GM21381 (cell line): ENCODE measurements at regions not wholly inside any gene's neighbourhood (a gene's known extent, or its start where the extent isn't known, plus 50 kb on each side); places are given as distances from the start of the nearest gene placed in this dataset.
"Not testable (repeated sequence)": the region's sequence is repeated elsewhere in the genome, so short reads cannot be mapped to it uniquely, and the experiment has no call there.

Experiments used
- ATAC-seq: cut with Tn5 transposase; IDR thresholded peaks from one replicate; pipeline ENCODE4 v1.9.1; 2021; ENCODE audit warnings: mild to moderate bottlenecking, moderate library complexity; ENCODE audit not compliant: unreplicated experiment

DNA sequence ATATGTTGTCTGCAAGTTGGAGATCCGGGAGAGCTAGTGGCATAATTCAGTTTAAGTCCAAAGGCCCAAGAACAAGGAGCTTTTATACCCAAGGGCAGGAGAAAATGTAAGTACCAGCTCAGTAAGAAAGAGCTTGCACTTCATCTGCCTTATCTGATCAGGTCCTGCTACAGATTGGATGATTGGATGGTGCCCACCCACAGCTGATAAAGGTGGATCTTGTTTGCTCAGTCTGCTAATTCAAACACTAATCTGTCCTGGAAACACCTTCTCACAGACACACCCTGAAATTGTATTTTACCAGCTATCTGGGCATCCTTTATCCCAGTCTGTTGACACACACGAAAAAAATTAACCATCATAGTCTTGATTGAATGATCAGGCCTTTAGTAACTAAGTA, 230.7 kb upstream of the SLC16A7 start:
- no peak for ATAC-seq

DNA sequence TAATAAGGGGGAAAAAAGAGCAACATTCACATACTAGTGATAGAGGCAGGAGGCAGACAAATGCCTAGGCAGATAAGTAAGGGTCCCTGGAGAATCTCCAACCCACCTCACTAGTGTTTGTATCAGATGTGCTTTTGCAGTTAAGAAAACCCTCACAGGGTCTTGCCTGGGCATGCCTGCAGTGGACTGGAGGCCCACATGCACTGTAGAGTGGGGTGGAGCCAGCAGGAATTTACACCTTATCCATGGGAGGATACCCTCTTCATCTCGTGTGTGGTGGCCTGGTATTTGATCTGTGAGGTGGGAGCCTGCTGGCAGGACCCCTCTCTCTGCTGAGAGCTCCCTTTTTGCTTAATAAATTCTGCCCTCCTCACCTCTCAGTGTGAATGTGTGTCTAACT, 238.0 kb upstream of the SLC16A7 start:
- ATAC-seq: no peak

DNA sequence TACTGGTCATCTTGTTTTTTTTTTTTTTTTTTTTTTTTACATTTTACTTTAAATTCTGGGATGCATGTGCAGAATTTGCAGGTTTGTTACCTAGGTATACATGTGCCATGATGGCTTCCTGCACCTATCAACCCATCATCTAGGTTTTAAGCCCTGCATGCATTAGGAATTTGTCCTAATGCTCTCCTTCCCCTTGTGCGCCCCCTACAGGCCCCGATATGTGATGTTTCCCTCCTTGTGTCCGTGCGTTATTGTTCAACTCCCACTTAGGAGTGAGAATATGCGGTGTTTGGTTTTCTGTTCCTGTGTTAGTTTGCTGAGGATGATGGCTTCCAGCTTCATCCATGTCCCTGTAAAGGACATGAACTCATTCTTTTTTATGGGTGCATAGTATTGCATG, 249.6 kb upstream of the SLC16A7 start:
- ATAC-seq: not testable (repeated sequence)

DNA sequence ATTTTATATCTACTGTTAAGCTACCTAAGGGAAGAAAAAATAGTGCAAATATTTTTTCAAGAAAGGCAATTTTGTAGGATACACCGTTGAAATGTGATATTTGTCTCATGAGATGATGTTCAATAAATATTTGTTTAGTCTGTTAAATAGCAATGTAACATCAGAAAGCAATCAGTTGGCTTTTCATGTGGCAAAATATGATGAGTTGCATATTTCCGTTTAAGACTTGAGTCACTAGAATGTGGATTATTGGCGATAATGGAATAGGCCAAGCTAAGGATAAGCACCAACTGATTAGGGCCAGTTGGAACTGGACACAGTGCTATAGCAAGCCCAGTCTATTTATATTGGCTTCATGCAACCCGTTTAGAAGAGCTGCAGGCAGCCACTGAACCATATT, 250.4 kb upstream of the SLC16A7 start:
- no peak for ATAC-seq

DNA sequence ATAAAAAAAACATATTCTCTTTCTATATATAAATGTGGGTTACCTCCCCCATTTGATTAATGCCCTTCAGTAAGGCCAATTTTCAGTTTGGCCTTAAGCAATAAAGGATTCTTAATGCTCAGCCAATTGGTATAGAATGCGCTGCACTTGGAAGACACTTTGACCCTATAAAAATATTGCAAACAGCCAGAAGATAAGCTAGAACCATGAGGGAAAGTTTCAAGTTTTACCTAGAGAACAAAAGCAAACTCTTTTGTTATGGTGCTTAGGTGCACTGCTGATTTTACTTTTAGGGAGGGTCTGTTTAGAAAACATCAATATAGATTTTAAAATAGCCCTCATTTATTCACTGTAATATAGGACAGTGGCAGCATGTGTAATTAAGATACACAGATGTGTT, 251.6 kb upstream of the SLC16A7 start:
- ATAC-seq: no peak

DNA sequence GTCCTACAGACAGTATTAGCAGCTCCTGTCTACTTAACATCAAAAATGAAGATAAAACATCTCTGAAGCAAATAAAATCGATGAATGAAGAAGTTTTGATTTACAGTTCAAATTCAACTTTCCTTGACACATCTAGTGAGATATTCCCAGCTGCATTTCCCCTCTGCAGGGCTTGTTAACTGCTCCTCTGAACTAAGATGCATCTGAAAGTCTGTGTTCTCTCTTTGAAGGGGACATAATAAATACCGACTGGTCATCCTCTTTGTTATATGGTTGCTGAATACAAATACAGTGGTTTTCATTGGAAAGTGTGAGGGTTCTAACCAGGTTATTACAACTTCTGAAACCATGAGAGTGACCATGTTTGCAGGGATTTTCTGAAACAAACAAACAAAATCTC, 266.4 kb upstream of the SLC16A7 start:
- ATAC-seq: no peak

DNA sequence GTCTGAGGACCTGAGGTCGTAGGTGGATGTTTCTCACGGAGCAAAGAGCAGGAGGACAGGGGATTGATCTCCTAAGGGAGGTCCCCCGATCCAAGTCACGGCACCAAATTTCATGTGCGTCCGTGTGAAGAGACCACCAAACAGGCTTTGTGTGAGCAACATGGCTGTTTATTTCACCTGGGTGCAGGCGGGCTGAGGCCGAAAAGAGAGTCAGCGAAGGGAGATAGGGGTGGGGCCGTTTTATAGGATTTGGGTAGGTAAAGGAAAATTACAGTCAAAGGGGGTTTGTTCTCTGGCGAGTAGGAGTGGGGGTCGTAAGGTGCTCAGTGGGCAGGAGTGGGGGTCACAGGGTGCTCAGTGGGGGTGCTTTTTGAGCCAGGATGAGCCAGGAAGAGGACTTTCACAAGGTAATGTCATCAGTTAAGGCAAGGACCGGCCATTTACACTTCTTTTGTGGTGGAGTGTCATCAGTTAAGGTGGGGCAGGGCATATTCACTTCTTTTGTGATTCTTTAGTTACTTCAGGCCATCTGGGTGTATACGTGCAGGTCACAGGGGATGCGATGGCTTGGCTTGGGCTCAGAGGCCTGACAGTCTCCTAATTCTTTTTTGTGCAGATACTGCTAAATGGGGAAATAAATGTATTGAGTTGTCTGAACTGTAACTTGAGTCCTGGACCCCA, 267.3 kb upstream of the SLC16A7 start:
- not testable (repeated sequence) for ATAC-seq

DNA sequence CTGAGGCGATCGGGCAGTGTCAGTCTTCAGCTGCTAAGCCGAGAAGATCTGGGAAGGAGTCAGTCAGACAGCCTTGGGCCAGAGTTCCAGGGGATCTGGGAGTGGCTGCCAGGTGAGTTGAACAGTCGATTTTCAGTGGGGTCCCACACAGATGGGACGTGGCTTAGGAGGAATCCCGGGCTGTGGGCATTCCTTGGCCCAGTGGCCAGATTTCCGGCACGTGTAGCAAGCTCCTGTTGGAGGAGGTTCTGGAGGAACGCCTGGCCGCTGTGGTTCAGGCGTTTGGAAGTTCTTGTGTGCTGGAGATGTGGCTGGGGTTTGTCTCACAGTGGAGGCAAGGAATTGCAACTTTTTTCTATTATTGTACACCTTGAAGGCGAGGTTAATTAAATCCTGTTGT, 269.4 kb upstream of the SLC16A7 start:
- not testable (repeated sequence) for ATAC-seq

DNA sequence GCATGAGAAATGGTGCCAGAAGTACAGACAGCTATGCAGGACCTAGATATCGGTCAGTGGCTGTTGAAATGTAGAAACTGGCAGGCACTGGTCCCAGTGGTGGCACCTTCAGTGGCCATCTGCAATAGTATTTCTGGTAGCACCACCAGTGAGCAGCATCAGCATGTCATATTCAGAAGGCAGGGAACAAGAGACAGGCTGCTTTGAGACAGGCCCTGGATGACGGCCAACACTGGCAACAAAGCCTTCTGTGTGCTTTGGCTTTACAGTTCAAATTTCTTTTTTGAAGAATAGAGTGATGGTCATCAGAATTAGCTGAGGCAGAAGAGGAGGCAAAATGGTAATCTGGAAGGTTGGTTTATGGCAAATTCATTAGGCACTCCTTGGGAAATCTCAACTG, 273.4 kb upstream of the SLC16A7 start:
- no peak for ATAC-seq

DNA sequence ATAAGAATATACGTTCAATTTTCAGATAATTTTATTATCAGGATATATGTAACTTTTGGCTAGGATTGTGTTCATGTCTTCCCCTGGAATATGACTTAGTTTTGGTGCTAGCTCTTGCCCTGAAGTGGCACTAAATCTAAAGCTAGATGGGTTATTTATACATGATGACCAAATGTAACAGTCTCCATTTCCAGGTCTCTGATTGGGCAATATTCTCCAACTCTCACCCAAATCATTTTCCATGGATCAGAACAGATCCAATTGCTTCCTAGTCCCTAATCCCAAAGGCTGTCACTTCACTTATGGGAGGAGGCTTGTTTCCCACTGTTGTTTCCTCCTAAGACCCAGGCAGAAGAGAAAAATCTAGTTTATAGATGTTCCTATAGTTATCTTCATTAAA, 274.6 kb upstream of the SLC16A7 start:
- ATAC-seq: no peak

DNA sequence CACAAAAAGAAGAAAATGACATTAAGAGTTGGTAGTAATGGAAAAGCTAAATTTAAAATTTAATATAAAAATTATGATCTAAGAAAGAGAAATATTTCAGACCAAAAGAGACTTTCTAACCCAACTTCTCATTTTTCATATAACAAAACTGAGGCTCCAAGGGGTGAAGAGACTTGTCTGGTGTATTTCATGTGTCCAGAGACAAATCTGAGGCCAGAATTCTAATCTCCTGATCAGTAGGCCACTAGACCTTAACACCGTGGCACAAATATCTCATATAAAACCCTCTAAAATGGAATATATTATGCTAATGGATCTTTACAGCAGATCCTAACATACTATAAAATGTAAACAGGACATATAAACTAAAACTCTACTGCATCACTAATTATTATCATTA, 275.7 kb upstream of the SLC16A7 start:
- no peak for ATAC-seq

DNA sequence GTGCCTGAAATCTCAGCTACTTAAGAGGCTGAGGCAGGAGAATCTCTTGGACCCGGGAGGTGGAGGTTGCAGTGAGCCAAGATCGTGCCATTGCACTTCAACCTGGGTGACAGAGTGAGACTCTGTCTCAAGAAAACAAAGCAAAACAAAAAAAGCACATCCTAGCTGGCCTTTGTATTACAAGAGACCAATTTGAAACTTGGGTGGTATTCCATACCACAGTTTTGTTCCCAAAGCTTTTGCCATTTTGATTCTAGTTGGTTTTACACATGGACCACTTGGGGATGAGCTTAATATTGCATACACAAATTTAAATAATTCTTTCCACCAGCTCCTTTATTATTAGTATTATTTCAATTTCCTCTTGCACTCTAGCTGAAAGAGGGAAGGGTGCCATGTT, 276.9 kb upstream of the SLC16A7 start:
- ATAC-seq: no peak

DNA sequence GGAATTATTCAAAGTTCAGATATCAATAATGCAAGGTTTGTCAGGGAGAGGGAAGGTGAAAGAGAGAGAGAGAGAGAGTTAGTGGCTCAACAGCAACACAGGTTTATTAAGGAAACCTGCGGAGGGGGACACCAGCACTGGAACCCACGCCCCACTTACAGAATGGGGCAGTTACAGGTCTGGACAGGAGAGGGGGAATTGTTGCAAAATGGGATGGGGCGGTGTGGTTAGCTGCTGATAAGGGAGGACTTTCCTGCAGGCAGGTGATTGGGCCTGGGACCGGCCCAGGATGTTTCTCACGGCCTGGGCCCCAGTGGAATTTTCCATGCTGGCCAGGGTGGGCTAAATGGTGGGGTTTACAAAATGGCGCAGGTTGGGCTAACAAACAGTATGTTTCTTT, 278.2 kb upstream of the SLC16A7 start:
- no peak for ATAC-seq

DNA sequence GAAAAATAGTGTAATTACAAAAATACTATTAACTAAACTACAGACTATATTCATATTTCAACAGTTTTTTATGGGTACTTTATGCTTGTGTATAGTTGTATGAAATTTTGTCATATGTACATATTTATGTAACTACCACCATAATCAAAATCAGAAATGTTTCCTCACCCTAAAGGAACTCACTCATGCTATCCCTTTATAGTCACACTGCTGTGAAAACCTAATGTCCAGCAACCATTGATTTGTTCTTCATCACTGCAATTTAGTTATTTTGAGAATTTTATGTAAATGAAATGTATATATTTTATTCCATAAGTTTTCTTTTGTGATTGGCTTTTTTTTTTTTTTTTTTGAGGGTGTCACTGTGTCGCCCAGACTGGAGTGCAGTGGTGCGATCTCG, 278.9 kb upstream of the SLC16A7 start:
- no peak for ATAC-seq

DNA sequence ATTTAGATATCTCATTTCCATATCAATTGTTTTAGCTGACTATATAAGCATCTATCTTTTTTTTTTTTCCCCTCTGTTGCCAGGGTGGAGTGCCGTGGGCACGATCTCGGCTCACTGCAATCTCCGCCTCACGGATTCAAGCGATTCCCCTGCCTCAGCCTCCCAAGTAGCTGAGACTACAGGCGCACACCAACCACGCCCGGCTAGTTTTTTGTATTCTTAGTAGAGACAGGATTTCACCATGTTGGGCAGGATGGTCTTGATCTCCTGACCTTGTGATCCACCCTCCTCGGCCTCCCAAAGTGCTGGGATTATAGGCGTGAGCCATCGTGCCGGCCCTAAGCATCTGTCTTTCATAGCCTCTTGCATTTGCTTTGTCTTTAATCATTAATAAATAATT, 279.5 kb upstream of the SLC16A7 start:
- ATAC-seq: not testable (repeated sequence)

DNA sequence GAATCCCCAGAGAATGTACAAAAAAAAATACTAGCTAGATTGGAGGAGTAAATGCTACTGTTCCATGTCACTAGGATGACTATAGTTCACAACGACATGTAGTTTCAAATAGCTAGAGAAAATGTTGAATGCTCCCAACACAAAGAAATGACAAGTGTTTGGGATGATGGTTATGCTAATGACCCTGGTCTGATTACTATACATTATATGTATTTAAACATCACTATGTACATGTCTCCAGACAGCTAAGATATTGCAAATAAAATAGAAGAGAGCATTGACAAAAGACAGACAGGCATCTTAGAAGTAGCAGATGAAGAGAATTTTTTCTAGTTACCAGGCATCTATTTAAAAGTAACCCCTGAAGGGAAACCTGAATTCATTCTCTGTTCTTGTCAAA, 281.6 kb upstream of the SLC16A7 start:
- no peak for ATAC-seq

DNA sequence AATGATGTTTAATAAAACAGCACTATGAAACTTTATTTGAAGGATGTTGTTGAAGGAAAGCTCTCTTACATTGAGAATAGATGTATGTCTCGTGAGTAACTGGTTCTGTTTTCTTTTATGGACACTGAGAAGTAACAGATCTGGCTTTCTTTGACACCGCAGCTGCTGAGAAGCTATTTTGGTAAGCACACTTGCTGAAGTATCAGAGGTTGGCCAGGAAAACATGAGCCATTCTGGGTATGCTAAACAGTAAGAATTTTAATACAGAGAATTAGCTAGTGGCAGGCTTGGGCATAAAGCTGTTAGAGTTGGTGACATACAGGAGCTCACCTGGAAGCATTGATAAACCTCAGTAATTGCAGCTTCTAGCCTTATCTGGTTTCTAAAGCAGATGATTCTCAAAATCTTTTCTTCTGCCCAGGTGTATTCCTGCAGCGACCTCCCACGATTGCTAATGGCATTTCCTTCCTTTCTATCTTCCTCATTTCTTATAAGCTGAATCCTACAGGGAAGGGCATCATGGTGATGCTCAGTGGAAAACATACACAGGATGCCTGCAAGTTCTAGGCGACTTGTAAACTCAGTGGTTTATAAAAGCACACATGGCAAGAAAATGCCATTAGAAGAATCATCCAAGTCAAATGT, 291.6 kb upstream of the SLC16A7 start:
- ATAC-seq: no peak

DNA sequence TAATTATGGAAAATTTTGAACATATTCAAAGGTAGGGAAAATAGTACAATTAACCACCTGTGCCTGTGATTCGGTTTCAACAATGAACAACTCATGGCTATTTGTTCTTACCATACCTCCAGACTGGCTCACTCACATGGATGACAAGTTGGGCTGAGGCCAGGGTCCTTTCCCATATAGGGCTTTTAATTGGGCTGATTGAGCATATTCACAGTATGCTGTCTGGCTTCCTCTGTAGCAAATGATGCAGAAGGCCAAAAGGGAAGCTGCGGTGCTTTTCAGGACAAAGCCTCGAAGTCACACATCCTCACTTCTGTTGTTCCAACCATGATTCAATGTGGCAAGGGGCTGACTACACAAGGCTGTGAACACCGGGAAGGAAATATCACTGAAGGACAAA, 297.5 kb upstream of the SLC16A7 start:
- ATAC-seq: no peak

DNA sequence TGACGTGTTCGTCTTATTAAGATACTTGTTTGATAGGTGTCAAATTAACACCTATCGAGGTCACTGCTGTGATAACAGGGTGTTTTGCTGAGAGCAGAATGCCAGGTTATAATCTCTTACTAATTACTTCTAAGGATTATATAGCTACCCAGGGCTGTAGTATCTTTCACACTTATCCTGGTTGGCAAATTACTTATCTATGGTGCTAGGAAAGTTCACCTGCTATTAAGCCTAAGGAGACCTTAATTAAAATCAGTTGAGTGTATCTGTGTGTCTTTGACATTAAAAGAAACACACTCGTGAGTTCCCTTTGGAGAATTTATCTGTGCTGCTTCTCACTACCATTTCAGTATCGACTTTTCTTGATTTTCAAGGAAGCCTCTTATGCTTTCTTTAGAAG, 301.6 kb upstream of the SLC16A7 start:
- ATAC-seq: no peak

DNA sequence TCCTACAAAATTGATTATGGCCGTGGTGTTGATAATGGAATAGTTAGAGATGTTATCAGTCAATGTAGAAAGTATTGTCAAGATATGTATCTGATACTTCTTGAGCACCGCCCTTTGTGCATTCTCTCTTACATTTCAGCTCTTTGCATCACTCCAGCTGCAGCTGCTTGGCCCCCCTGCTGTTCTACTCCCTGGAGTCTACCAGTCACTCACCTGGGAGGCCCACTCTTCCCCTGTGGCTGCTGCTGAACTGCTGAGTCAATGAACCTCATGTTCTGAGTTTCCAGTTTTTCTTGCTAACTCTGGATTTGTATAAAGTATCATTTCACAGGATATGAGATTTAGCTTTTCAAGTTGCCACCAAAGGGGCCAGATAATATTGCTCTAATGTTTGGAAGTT, 312.8 kb upstream of the SLC16A7 start:
- ATAC-seq: no peak

DNA sequence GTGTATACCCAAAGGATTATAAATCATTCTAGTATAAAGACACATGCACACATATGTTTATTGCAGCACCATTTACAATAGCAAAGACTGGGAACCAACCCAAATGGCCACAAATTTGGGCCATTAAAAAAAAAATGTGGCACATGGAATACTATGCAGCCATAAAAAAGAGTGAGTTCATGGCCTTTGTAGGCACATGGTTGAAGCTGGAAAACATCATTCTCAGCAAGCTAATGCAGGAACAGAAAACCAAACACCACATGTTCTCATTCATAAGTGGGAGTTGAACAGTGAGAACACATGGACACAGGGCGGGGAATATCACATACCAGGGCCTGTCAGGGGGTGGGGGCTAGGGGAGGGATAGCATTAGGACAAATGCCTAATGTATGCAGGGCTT, 322.3 kb upstream of the SLC16A7 start:
- ATAC-seq: not testable (repeated sequence)

DNA sequence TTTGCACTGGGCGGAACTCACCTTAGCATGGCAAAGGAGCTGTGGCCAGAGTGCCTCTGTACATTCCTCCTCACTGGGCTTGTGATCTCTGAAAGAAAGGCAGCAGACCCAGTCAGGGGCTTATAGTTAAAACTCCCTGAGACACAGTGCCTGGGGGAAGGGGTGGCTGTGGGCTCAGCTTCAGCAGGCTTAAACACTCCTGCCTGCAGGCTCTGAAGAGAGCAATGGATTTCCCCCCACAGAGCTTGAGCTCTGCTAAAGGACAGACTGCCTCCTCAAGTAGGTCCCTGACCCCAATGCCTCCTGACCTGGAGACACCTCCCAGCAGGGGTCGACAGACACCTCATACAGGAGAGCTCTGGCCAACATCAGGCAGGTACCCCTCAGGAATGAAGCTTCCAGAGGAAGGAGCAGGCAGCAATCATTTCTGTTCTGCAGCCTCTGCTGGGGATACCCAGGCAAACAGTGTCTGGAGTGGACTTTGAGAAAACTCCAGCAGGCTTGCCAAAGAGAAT, 327.5 kb upstream of the SLC16A7 start:
- ATAC-seq: no peak

DNA sequence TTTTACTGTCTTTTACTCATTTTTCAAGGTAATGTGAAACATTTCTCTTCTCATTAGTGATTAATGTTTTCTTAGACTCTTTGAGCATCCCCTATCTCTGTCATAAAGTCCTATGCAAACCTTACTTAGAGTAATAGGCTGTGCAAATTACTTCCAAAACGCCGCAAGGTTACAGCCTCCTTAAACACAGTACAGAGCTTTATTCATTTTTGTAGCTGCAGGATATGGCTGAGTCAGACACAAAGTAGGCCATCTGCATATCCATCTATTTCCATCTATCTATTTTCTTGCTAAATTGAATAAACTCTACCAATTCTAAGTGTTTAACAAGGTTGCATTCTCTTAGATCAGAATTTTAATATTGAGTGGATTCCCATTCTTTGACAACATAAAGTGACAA, 335.6 kb upstream of the SLC16A7 start:
- ATAC-seq: no peak
